Activated CD8-positive, alpha-beta memory T cell treated with anti-CD3 and anti-CD28 coated beads, Interleukin-2, amount 50 U/mL, for 4 hours (primary cell): ENCODE measurements at regions not wholly inside any gene's neighbourhood (a gene's known extent, or its start where the extent isn't known, plus 50 kb on each side); places are given as distances from the start of the nearest gene placed in this dataset.

ENCODE experiments used
- DNase-seq: peaks from one replicate; pipeline ENCODE4 v3.0.0-alpha.2; 2020

DNA sequence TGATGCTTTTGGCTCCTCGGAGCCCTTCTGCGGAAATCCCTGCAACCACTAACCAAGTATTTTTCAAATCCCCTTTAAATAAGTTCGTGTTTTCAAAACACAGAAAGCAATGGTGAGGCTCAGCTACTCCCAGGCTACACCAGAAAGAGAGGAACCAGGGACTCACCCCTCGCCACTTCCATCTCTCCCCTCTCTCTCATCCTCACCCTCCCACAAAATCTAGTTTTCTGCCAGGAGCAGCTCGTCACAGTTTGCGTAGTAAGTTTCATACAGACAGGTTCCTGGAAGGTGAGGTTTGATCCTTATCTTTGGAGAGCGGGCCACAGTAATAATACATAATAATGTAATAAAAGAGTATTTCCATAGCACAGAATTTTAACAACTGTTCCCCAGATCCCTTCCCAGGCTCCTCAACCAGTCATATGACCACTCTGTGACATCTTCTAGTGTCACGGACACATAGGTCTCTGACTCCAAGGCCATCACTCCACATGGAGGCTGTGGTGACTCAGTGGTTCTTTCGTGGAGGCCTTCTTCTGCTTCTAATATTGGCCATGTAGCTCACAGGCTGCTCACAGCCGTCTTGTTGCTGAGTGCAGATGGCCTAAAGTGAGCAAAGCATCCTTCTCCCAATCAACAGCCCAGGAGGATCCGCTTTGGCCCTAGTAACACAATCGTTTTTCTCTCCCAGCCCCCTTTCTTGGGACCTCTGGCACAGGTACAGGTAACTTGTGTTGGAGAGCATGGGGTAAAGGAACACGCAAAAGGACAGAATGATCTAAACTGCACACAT lies 295.7 kb downstream of the CDC5L start:
- no peak for DNase-seq

- DNase-seq: no peak
These were observed 297.7 kb downstream of the CDC5L start for GRCh38 chr6:44685213-44685612.

DNA sequence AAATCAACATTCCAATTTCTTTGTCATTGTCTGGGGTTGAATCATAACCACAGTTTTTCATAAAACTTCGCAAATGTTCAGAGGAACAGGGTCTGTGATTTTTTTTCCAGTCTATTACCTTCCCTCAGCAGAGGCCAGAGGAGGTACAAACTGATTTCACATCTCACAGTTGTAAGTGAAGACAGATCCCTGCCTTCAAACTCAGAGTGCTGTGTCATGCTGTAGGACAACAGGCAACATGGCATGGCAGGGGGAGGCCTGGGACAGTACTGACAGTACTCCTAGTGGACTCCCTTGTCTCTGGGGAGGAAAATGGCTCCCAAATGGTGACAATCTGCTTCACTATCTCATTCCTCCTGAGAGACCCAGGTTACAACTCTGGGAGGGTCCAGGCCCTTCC lies 308.6 kb downstream of the CDC5L start:
- DNase-seq: no peak

- DNase-seq: no peak
These were observed 309.2 kb downstream of the CDC5L start for GRCh38 chr6:44696686-44697085.

DNA sequence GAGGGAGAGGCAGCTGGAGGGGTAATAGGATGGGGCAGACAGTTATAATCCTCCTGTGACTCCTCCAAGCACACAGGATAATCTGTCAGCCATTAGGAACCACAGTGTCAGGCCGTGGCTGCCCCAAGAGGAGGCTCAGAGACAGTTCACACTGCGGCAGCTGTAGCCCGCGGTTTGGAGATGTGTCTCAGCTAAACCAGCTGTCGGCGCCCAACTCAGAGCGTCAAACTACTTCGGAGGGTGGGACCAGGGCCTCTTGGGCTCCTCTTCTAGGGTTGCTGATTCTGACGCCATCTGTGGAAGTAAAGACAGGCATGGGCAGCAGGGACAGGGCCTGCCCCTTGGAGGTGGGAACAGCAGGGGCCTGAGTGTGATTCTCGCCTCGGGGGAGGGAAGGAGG lies 309.8 kb downstream of the CDC5L start:
- DNase-seq: no peak

DNA sequence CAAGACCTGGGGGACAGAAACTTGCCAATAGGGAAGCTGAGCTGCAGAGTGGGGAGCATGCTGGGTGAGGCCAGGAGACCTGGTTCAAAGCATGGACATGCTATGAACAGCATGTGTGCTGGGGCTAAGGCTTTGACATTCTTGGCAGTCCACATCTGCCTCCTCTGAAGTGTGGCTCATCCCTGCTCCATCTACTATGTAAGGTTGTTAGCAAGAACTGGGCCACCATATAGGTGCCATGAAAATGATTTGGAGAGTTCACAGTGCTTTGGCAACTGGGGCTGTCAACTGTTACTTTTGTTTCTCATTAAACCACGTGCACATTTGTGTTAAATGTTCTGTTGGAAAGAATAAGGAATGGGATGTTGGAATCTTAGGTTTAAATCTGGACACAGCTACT lies 311.1 kb downstream of the CDC5L start:
- no peak for DNase-seq

DNA sequence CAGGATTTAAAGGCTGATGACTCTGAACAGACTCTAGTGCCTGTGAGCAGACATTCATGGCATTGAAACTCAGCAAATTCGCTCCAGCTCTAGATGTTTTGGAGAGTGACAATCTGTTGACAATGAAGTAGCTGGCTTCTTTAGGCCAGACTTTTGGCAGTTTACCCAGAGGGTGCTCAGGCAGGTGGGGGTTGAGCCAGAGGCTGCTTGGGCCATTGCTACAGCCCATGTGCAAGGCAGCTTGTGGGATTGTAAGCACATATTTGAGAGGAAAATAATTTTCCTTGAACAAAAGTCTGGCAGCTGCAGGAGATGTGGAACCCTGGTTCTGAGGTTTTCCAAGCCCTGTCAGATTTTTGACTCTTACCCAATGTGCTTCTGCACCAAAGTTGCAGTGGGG lies 311.6 kb downstream of the CDC5L start:
- no peak for DNase-seq

GRCh38 chr6:44699851-44700250 lies 312.3 kb downstream of the CDC5L start:
- DNase-seq: no peak

DNA sequence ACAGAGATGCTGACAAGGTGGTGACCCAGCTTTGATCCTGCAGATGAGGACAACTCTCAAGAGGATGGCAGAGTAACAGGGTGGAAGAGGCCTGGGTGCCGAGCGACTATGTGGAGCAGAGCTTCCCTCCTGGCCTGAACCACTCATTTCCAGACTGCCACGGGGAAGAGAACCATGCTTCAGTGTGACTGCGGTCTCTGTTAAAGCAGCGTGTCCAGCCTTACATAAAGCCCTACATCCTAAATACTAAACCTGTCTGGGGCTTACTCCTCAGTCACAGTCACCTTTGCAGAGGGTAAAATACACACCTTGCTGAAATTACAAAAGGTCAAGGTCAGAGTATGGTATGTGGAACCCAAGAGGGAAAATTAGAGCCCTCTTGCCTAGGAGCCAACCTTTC lies 312.9 kb downstream of the CDC5L start:
- no peak for DNase-seq

- DNase-seq: no peak
These were observed 313.6 kb downstream of the CDC5L start for GRCh38 chr6:44701038-44701636.

GRCh38 chr6:44701637-44702101 lies 314.2 kb downstream of the CDC5L start:
- DNase-seq: no peak

- no peak for DNase-seq
These were observed 314.8 kb downstream of the CDC5L start for GRCh38 chr6:44702292-44702691.

DNA sequence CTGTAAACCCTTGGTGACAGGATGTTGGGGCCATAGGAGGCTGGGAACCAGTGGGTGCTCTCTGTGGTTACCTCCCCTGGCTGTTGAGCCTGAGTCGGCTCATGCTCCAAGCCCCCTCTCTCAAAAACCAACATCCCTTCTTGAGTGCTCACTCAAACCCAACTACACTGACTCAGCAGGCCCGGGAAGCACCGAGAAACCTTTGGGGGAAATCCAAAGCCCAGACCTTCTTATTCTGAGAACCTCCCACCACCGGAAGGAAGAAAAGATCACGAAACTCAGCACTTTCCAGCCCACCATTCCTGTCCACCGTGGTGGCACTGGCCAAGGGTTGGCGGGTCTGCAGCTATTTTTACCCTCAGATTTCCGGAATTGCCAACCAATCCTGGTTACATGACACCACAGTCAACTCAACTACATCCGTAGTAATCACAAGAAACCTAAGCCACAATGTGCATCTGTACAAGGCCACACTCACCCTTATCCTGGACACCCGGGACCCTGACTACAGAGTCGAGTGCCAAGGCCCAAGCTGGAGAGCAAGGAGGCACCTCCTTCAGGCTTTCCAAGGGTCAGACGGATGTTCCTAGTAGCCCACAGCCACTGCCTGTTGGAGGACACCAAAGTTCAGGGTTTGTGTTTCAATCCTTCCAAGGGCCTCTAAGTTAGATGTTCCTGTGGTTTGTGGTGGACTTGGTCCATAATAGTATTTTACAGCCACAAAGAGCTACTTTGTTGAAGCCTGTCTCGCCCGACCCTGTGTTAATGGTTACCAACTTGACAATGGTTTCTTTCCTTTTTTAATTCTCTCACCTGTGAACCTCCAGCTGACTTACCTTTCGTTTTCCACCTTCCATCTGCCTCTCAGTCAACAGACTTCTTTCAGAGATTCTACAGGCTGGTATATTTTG lies 317.0 kb downstream of the CDC5L start:
- DNase-seq: no peak

DNA sequence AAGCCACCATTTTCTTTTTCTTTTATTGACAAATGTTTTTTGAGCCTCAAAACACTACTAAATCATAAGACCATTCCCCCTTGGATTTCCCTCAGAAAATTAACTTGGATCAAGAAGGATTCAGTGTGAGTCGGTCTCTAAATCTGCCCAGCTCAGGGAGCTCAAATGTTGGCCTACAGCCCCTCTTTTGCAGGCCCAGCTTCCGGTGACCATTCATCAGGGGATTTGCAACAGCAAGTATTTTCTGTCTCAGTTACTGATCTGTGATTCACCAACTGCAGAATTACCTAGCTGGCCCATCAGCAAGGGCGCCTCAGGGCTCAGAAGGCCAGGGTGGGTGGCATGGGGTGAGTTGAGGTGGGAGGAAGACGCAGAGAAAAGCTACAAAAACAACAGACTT lies 318.1 kb downstream of the CDC5L start:
- no peak for DNase-seq

- no peak for DNase-seq
These were observed 318.5 kb downstream of the CDC5L start for GRCh38 chr6:44706011-44706410.

DNA sequence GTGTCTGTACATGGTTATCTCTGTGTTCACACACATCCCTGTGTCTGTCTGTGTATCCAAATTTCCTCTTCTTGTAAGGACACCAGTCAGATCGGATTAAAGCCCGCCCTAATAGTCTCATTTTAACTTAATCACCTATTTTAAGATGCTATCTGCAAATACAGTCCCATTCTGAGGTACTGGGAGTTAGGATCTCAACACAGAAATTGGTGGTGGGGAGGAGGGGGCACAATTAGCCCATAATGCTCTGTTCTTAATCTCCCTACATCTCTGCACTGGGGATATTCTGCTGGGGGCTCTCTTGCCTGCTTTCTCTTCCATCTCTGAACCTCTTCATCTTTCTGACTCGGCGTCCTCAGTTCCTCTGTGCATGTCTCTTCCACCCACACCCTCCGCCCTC lies 320.7 kb downstream of the CDC5L start:
- no peak for DNase-seq

DNA sequence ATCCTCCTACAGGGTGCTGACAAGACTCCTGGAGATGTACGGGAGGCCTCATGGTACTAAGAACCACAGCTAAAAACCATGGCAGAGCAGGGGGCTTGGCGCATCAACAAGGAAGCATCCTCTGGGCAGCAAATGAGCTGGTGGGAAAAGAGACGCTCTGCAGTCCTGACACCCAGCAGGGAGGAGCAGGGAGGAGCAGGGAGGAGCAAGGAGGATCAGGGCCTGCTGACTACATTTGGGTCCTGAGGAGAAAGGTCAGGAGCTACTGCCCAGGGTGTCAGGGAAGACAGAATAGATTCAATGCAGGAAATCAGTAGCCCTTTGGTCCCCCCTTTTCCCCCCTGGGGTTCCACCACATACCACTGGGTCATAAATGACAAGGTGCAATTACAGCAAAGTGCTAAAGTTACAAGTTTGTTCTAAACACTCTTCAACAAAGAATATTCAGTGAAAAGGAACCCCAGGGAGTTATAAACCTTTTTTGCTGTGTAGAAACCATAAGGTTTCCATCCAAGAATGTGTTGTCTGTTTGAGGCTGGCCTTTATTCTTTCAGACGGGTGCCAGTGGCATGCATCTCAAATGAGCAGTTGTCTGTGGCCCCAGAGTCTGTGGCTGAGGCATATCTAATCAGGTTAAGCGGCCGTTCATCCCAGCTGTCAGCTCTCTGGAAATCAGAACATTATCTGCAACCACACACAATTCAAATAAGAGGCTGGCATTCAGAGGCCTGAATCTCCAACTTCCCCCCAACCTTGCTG lies 325.0 kb downstream of the CDC5L start:
- DNase-seq: no peak

DNA sequence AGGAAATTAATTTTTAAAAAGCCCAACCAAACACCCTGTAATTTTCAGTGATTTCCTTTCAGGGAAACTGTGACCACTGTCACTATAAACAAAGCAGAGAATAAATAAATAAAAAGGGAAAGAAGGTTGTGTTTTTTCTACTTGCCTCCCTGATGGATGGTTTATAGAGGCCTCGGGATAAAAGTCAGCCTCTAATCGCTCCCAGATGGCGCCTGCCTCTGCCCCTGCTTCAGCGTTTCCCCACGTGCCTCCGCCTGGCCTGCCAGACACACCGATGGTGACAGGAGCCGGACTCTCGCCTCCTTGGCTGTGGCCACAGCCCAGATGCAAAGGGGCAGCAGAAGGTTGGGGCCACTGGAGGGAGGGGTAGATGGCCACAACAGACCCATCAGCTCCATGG lies 327.7 kb downstream of the CDC5L start:
- no peak for DNase-seq

DNA sequence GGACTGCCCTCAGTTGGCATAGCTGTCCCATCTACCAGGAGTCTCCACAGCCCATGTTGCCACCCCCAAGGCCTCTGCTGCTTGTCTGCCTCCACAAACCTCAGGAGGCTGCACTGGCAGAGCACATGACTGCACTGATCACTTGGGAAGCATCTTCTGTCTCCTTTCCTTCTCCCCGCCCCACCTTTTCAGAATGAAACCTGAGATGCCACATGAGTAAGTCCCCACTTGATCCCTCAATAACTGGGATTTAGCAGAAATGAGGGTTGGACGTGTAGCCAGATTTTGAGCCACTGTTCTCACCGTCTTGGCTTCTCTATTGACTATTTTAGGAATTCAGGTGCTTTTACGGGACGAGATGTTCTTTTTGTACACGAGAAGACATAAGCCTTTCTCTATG lies 328.4 kb downstream of the CDC5L start:
- no peak for DNase-seq

- no peak for DNase-seq
These were observed 329.9 kb downstream of the CDC5L start for GRCh38 chr6:44717431-44717830.

GRCh38 chr6:44721954-44722578 lies 334.6 kb downstream of the CDC5L start:
- no peak for DNase-seq

GRCh38 chr6:44722736-44723135 lies 335.2 kb downstream of the CDC5L start:
- DNase-seq: no peak
